H1 (cell line): ENCODE measurements at regions not wholly inside any gene's neighbourhood (a gene's known extent, or its start where the extent isn't known, plus 50 kb on each side); places are given as distances from the start of the nearest gene placed in this dataset.
A peak's percentile ranks its signal among the peaks of the same experiment; 100 is the strongest.

Source experiments
- CTCF ChIA-PET: fragments of 300-600 bp; sonication (Branson Sonifier 250); formaldehyde crosslinking; loops from one replicate; lab custom pipeline; 2021; ENCODE audit not compliant: partially characterized antibody; lab: Charles Lee
- POLR2A ChIA-PET: fragments of 300-600 bp; sonication (Branson Sonifier 250); formaldehyde crosslinking; loops from one replicate; lab custom pipeline; 2021; ENCODE audit warnings: inconsistent platforms; ENCODE audit not compliant: partially characterized antibody; lab: Charles Lee
- DNase-seq, 2 experiments: peaks; one replicate each; pipeline versions ENCODE4 v3.0.0 to v3.0.0-alpha.2; 2010 to 2022; ENCODE audit warnings: low spot score in 2 of 2, low read depth in 1 of 2, mixed read lengths in 1 of 2
- FAIRE-seq: peaks from 2 replicates; lab custom pipeline; 2011; peaks lifted over from hg19 to GRCh38; lab: Jason Lieb, UNC
- H2AFZ ChIP-seq: 2 replicates; pipeline ENCODE4 v1.8.1; 2012; ENCODE audit warnings: low read length, inconsistent platforms
- H2AK5ac ChIP-seq: 2 replicates; pipeline ENCODE4 v1.6.1; 2013; ENCODE audit warnings: low read depth, low read length
- H2BK120ac ChIP-seq: replicated peaks from 2 replicates; pipeline ENCODE3; 2013; ENCODE audit warnings: low read depth, low read length, inconsistent platforms
- H2BK12ac ChIP-seq: 2 replicates; pipeline ENCODE4 v1.6.1; 2013; ENCODE audit warnings: low read depth, low read length
- H2BK15ac ChIP-seq: 2 replicates; pipeline ENCODE4 v1.6.1; 2013; ENCODE audit warnings: low read length
- H2BK20ac ChIP-seq: 2 replicates; pipeline ENCODE4 v1.6.1; 2013; ENCODE audit warnings: low read length
- H2BK5ac ChIP-seq: 2 replicates; pipeline ENCODE4 v1.6.1; 2013; ENCODE audit warnings: low read depth, low read length
- H3K14ac ChIP-seq: 2 replicates; pipeline ENCODE4 v1.6.1; 2013; ENCODE audit warnings: inconsistent platforms; ENCODE audit not compliant: insufficient read length
- H3K18ac ChIP-seq: 2 replicates; pipeline ENCODE4 v1.6.1; 2013; ENCODE audit warnings: low read length; ENCODE audit errors: extremely low read depth
- H3K23ac ChIP-seq: 2 replicates; pipeline ENCODE4 v1.6.1; 2013; ENCODE audit warnings: inconsistent platforms; ENCODE audit not compliant: insufficient read length
- H3K23me2 ChIP-seq: 2 replicates; pipeline ENCODE4 v1.6.1; 2013; ENCODE audit warnings: low read depth, low read length
- H3K27ac ChIP-seq: 2 replicates; pipeline ENCODE4 v1.6.1; 2011; ENCODE audit warnings: low read depth, low read length, inconsistent platforms
- H3K27me3 ChIP-seq, 4 experiments: replicated peaks in 1 of 4; 1 replicate in 1 of 4; 2 replicates in 3 of 4; pipeline versions ENCODE4 v1.6.1 to v1.8.1; 2011 to 2013; ENCODE audit warnings: low read length in 3 of 4, mild to moderate bottlenecking in 3 of 4, inconsistent platforms in 2 of 4, mixed read lengths in 2 of 4, moderate library complexity in 1 of 4; ENCODE audit not compliant: control insufficient read depth in 3 of 4, insufficient read depth in 3 of 4; ENCODE audit errors: extremely low read depth in 1 of 4
- H3K36me3 ChIP-seq, 4 experiments: 2 replicates each; pipeline versions ENCODE4 v1.6.1 to v1.8.1; 2011 to 2013; ENCODE audit warnings: mild to moderate bottlenecking in 4 of 4, low read length in 3 of 4, moderate library complexity in 2 of 4, control low read depth in 1 of 4, inconsistent platforms in 1 of 4; ENCODE audit not compliant: insufficient read depth in 4 of 4, control insufficient read depth in 2 of 4
- H3K4ac ChIP-seq: replicated peaks from 2 replicates; pipeline ENCODE3; 2013; ENCODE audit warnings: low read length, low read depth, mixed read lengths, inconsistent platforms; ENCODE audit not compliant: insufficient read length
- H3K4me1 ChIP-seq, 4 experiments: replicated peaks in 1 of 4; 1 replicate in 1 of 4; 2 replicates in 3 of 4; pipeline versions ENCODE4 v1.6.1 to v1.8.1; 2011 to 2013; ENCODE audit warnings: low read length in 3 of 4, inconsistent platforms in 2 of 4, mixed read lengths in 1 of 4; ENCODE audit not compliant: insufficient read depth in 4 of 4, control insufficient read depth in 3 of 4
- H3K4me2 ChIP-seq, 2 experiments: 2 replicates each; pipeline versions ENCODE4 v1.6.1 to v1.8.1; 2011 to 2013; ENCODE audit warnings: low read depth in 2 of 2, low read length in 2 of 2, control low read depth in 1 of 2, inconsistent platforms in 1 of 2, mild to moderate bottlenecking in 1 of 2; ENCODE audit not compliant: insufficient read depth in 1 of 2
- H3K4me3 ChIP-seq, 4 experiments: fragments of 200-600, 300-600 bp in 1 of 4; sonication (generic), shearing (Covaris generic), sonication (Bioruptor Twin) in 1 of 4; 2 replicates each; pipeline versions ENCODE4 v1.5.1 to v1.8.1; 2011 to 2016; ENCODE audit warnings: low read length in 4 of 4, low read depth in 3 of 4, control low read depth in 2 of 4, inconsistent platforms in 2 of 4, mild to moderate bottlenecking in 2 of 4, mixed read lengths in 1 of 4, moderate library complexity in 1 of 4; ENCODE audit not compliant: insufficient read depth in 2 of 4; ENCODE audit errors: extremely low read depth in 1 of 4
- H3K56ac ChIP-seq: replicated peaks from 2 replicates; pipeline ENCODE3; 2013; ENCODE audit warnings: low read depth, mild to moderate bottlenecking, mixed read lengths, low read length, inconsistent platforms; ENCODE audit not compliant: insufficient read length
- H3K79me1 ChIP-seq: 2 replicates; pipeline ENCODE4 v1.6.1; 2013; ENCODE audit warnings: low read depth, low read length, control low read depth
- H3K79me2 ChIP-seq, 2 experiments: 2 replicates each; pipeline versions ENCODE4 v1.6.1 to v1.8.1; 2012 to 2013; ENCODE audit warnings: low read length in 2 of 2, mild to moderate bottlenecking in 2 of 2, inconsistent platforms in 1 of 2; ENCODE audit not compliant: insufficient read depth in 2 of 2, control insufficient read depth in 1 of 2
- H3K9ac ChIP-seq, 4 experiments: replicated peaks in 1 of 4; 1 replicate in 1 of 4; 2 replicates in 3 of 4; pipeline versions ENCODE4 v1.6.1 to v1.8.1; 2011 to 2013; ENCODE audit warnings: low read depth in 3 of 4, low read length in 3 of 4, control low read depth in 2 of 4, mild to moderate bottlenecking in 2 of 4, moderate library complexity in 2 of 4, inconsistent platforms in 1 of 4; ENCODE audit errors: extremely low read depth in 1 of 4
- H3K9me3 ChIP-seq, 2 experiments: 2 replicates each; pipeline versions ENCODE4 v1.6.1 to v1.8.1; 2012 to 2013; ENCODE audit warnings: mild to moderate bottlenecking in 2 of 2, moderate library complexity in 2 of 2, control low read depth in 1 of 2, inconsistent platforms in 1 of 2, low read depth in 1 of 2, low read length in 1 of 2, mixed read lengths in 1 of 2; ENCODE audit not compliant: insufficient read depth in 2 of 2
- H4K20me1 ChIP-seq, 2 experiments: replicated peaks in 1 of 2; 2 replicates each; pipeline versions ENCODE3 to v1.8.1; 2011 to 2013; ENCODE audit warnings: inconsistent platforms in 2 of 2, low read length in 2 of 2, mild to moderate bottlenecking in 1 of 2; ENCODE audit not compliant: insufficient read depth in 2 of 2, control insufficient read depth in 1 of 2
- H4K5ac ChIP-seq: 2 replicates; pipeline ENCODE4 v1.6.1; 2013; ENCODE audit warnings: low read length, low read depth, mixed read lengths, inconsistent platforms; ENCODE audit not compliant: insufficient read length
- H4K8ac ChIP-seq: 2 replicates; pipeline ENCODE4 v1.8.0; 2013; ENCODE audit warnings: mild to moderate bottlenecking, moderate library complexity, low read length, inconsistent platforms; ENCODE audit not compliant: insufficient read depth; ENCODE audit errors: extremely low read depth
- H4K91ac ChIP-seq: replicated peaks from 2 replicates; pipeline ENCODE3; 2013; ENCODE audit warnings: low read length, mixed read lengths, inconsistent platforms; ENCODE audit not compliant: insufficient read length
- CHD2 ChIP-seq: IDR thresholded peaks from 2 replicates; pipeline ENCODE4 v1.6.1; 2012; ENCODE audit warnings: low read length, improper control_type of control experiment
- EP300 ChIP-seq, 2 experiments: IDR thresholded peaks; 1 replicate in 1 of 2; 2 replicates in 1 of 2; pipeline ENCODE4 v1.6.1; 2011 to 2012; ENCODE audit warnings: low read depth in 2 of 2, low read length in 2 of 2, mild to moderate bottlenecking in 2 of 2, borderline replicate concordance in 1 of 2, inconsistent platforms in 1 of 2, moderate library complexity in 1 of 2
- GTF2F1 ChIP-seq: IDR thresholded peaks from 2 replicates; pipeline ENCODE4 v1.6.1; 2012; ENCODE audit warnings: low read depth, low read length, improper control_type of control experiment, borderline replicate concordance
- SIX5 ChIP-seq: IDR thresholded peaks from 2 replicates; pipeline ENCODE4 v1.6.1; 2011; ENCODE audit warnings: mild to moderate bottlenecking, low read depth, low read length
- SUZ12 ChIP-seq: fragments of 200-600 bp; sonication (generic); IDR thresholded peaks from 2 replicates; pipeline ENCODE4 v1.6.1; 2012; ENCODE audit warnings: mild to moderate bottlenecking, inconsistent platforms, low read length, moderate library complexity, mixed read lengths
- WGBS, 2 experiments: shearing (Covaris generic) in 1 of 2; methylation state at CpG; one replicate each; pipeline versions ENCODE4 v1.1.6 to v1.1.7; 2013 to 2015; ENCODE audit warnings: low lambda C conversion rate in 2 of 2, mixed read lengths in 2 of 2, inconsistent platforms in 1 of 2, low coverage in 1 of 2, missing lambda C conversion rate in 1 of 2; ENCODE audit not compliant: insufficient replicate concordance in 2 of 2, insufficient coverage in 1 of 2, insufficient read length in 1 of 2; ENCODE audit errors: extremely low coverage in 1 of 2, missing lambda C conversion rate in 1 of 2; 5-methylcytosine and 5-hydroxymethylcytosine counted together
- TF ChIP-seq, protein P1 (sequence below): IDR thresholded peaks from 2 replicates; pipeline ENCODE4 v1.6.1; 2012; ENCODE audit warnings: low read length, inconsistent platforms

DNA sequence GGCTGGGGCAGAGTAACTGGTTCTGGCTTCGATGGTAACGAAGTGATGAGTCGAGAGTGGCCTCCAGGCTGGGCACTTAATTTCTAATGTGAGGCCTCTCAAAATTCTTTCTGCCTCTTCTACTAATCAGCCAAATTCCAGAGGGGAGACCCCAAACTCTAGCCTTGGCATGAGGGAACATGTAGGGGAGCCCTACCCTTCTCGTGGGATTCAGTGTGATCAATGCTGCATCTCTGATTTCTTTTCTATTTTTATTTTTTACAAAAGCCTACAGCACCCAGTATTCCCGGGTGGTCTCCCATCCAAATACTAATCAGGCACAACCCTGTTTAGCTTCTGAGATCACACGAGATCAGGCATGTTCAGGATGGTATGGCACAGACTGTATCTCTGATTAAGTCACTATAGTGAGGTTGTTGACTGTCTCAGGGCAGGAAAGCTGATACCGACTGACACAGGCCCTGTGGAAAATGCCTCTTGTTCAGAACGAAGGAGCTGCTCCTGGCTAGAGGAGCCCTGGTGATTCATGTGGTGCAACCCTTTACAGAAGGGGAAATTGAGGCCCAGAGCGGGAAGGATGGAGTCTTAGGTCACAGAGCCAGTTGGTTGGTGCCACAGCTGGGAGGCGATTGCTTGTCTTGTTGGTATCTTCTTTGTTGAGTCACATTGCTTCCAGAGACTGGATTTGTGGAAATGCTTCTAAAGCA lies 126.3 kb upstream of the HS6ST1 start:
- peaks cover 5 to 10% (median 8%) of the 10 kb centered on the region in 4 experiments; a peak in 5 of 7 replicates for H3K4me1 ChIP-seq
- H3K9me3 ChIP-seq: no peaks in the 10 kb centered on the region
- H2AFZ ChIP-seq: no peak overlapping the region
- no peak overlapping the region for H3K56ac ChIP-seq
- CTCF ChIA-PET: interaction anchor here (0.7 to 1.3 kb wide), 2 partner anchors 12 to 24 kb away, joined by 3 read pairs; no protein-coding TSS in a partner anchor
- no peak overlapping the region for H2BK12ac ChIP-seq
- H3K27ac ChIP-seq: no peak overlapping the region
- H2BK120ac ChIP-seq: no peak overlapping the region
- H2BK5ac ChIP-seq: no peak overlapping the region
- H2BK15ac ChIP-seq: no peak overlapping the region
- no peak overlapping the region for H3K4me2 ChIP-seq
- H3K4me3 ChIP-seq: no peak overlapping the region
- 80% methylated on average over 10 of the region's 10 CpGs; no CpG with 5 or more reads in 1 of the 2 experiments for WGBS, 2 experiments
- H3K9ac ChIP-seq: no peak overlapping the region
- TF ChIP-seq GTF2F1: no peak
- no peak for TF ChIP-seq SIX5
- TF ChIP-seq SUZ12: no peak
- TF ChIP-seq EP300 (IDR thresholded peaks at IDR 0.05; ENCODE audit: borderline replicate concordance in 1 of 2, low read depth in 2 of 2, low read length in 2 of 2): no peak
- no peak for TF ChIP-seq CHD2
- TF ChIP-seq, protein P1, sequence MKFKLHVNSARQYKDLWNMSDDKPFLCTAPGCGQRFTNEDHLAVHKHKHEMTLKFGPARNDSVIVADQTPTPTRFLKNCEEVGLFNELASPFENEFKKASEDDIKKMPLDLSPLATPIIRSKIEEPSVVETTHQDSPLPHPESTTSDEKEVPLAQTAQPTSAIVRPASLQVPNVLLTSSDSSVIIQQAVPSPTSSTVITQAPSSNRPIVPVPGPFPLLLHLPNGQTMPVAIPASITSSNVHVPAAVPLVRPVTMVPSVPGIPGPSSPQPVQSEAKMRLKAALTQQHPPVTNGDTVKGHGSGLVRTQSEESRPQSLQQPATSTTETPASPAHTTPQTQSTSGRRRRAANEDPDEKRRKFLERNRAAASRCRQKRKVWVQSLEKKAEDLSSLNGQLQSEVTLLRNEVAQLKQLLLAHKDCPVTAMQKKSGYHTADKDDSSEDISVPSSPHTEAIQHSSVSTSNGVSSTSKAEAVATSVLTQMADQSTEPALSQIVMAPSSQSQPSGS: no peak
- TF ChIP-seq, all 59 proteins: peak for 0
- Histone ChIP-seq H3K79me2 (no peaks in the 10 kb centered on the region), H3K36me3 (no peaks in the 10 kb centered on the region), H4K8ac (no peak overlapping the region), H3K79me1 (no peaks in the 10 kb centered on the region), H3K4ac (no peak overlapping the region), H2AK5ac (no peak overlapping the region), H3K23me2 (no peaks in the 10 kb centered on the region), H2BK20ac (no peak overlapping the region), H4K20me1 (no peaks in the 10 kb centered on the region), H3K27me3 (no peaks in the 10 kb centered on the region), H4K5ac (no peak overlapping the region), H3K14ac (no peak overlapping the region), H4K91ac (no peak overlapping the region), H3K18ac (no peak overlapping the region), H3K23ac (no peak overlapping the region)
- DNase-seq (peak in 1 of 2 experiments; percentile 32), FAIRE-seq (no peak)
- POLR2A ChIA-PET: no interaction called here
